Lower leg skin (tissue), 4 donors: ENCODE measurements at regions not wholly inside any gene's neighbourhood (a gene's known extent, or its start where the extent isn't known, plus 50 kb on each side); places are given as distances from the start of the nearest gene placed in this dataset.

ENCODE experiments used
- DNase-seq, 2 donors: peaks; one replicate each; pipeline ENCODE4 v3.0.0-alpha.2; 2019; ENCODE audit warnings: low spot score in 2 of 2
- H3K4me3 ChIP-seq: fragments of 200-600 bp; sonication (generic); 2 replicates; pipeline ENCODE4 v1.5.1; 2017; ENCODE audit warnings: mild to moderate bottlenecking, low read depth; ENCODE audit not compliant: poor library complexity, severe bottlenecking
- CTCF ChIP-seq, 3 donors: fragments of 450-650 bp; IDR thresholded peaks; one replicate each; pipeline ENCODE4 v1.5.1; 2016; ENCODE audit warnings: antibody characterized with exemption in 3 of 3, mild to moderate bottlenecking in 3 of 3, moderate library complexity in 2 of 3
- POLR2A ChIP-seq, 2 donors: fragments of 450-650 bp; IDR thresholded peaks; one replicate each; pipeline ENCODE4 v1.6.1; 2016 to 2017; ENCODE audit warnings: antibody characterized with exemption in 2 of 2, mild to moderate bottlenecking in 1 of 2, moderate library complexity in 1 of 2
- WGBS, 2 donors: methylation state at CpG; one replicate each; pipeline ENCODE4 v1.1.5; 2018; 5-methylcytosine and 5-hydroxymethylcytosine counted together
- intact Hi-C: fragments of 100-400 bp; cut with DNase I; formaldehyde crosslinking; loops from one replicate; pipeline ENCODE4 v1.15.0; 2023; ENCODE audit warnings: low total_unique reads

GRCh38 chr2:136246086-136246669, 128.2 kb upstream of the CXCR4 start:
- 41 to 54% methylated on average over 15 of the region's 15 CpGs for WGBS, 2 donors
- intact Hi-C loops = no loop called here
- TF ChIP-seq CTCF (IDR thresholded peaks at IDR 0.05) (no peak), POLR2A (IDR thresholded peaks at IDR 0.05) (no peak)
- DNase-seq = peak in 1 of 2 donors; percentile 86
- no peak overlapping the region for H3K4me3 ChIP-seq

DNA sequence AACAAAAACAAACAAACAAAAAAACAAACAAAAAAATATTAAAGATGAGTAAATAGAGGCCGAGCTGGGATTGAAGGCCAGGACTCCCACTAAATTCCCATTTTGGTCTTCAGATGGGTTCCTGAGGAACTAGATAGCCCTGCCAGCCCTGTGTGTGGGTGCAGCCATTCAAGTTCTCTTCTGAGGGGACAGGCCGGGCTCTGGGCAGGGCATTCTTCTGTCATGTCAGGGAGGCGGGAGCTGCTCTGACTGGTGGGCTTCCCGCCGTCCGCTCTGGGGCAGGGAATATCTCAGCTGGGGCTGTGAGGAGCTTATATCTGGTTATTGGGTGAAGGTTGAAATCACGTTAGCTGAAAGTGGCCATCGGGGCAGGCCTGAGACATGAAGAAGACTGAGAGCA, 127.3 kb upstream of the CXCR4 start:
- 93 to 97% methylated on average over 8 of the region's 8 CpGs for WGBS, 2 donors
- no peak for DNase-seq
- H3K4me3 ChIP-seq = no peak overlapping the region
- TF ChIP-seq CTCF (IDR thresholded peaks at IDR 0.05) (no peak), POLR2A (IDR thresholded peaks at IDR 0.05) (no peak)
- intact Hi-C loops = no loop called here

GRCh38 chr2:136244536-136244885, 126.6 kb upstream of the CXCR4 start:
- no peak for TF ChIP-seq CTCF (IDR thresholded peaks at IDR 0.05)
- TF ChIP-seq POLR2A (IDR thresholded peaks at IDR 0.05) = no peak
- intact Hi-C loops = no loop called here
- WGBS, 2 donors = 85 to 90% methylated on average over 2 of the region's 2 CpGs
- DNase-seq = no peak
- no peak overlapping the region for H3K4me3 ChIP-seq

DNA sequence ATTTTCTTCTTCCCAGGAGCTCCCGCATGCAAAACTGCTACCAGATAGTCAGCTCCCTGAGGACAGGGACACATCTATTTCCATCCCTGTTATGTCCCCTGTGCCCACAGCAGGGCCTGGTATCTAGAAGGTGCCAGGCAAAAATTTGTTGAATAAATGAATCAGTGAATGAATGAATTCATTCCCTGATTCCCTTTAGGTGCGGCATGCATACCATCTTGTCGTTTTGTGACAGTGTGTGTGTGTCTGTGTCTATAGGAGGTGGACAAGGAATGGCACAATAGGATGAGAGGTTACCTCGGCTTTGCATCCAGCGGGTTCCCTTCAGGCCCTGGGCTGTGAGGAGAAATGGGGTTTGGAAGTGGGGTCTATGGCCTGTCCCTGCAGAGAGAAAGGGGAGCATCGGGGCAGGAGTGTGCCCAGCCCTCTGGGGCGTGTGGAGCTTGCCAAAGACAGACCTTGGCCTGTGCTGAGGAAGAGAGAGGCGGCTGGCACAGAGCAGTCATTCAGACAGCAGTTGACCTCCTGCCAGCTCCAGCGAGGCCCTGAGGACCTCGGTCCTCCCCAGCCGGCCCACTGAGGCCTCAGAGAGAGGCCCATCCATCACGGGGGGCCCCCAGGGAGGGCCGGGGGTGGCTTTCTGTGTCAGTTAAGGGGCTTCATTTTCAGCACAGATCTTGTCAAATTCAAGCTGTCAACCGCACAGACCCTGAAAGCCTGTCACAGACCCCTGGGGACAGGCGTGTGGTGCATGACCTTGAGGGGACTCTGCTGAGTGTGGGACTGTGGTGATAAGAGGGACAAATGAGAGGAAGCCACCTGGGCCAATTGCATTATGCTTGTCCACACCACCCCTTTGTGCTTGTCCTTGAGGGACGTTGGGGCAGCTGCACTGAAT, 125.9 kb upstream of the CXCR4 start:
- TF ChIP-seq POLR2A (IDR thresholded peaks at IDR 0.05) = no peak
- no peak for TF ChIP-seq CTCF (IDR thresholded peaks at IDR 0.05)
- DNase-seq = no peak
- intact Hi-C loops = no loop called here
- H3K4me3 ChIP-seq = no peak overlapping the region
- WGBS, 2 donors = 59 to 62% methylated on average over 16 of the region's 16 CpGs

GRCh38 chr2:136242687-136243277, 124.8 kb upstream of the CXCR4 start:
- WGBS, 2 donors = 73 to 74% methylated on average over 10 of the region's 10 CpGs
- TF ChIP-seq POLR2A (IDR thresholded peaks at IDR 0.05) (no peak), CTCF (IDR thresholded peaks at IDR 0.05) (no peak)
- intact Hi-C loops = no loop called here
- H3K4me3 ChIP-seq = no peak overlapping the region
- no peak for DNase-seq
